GM23338 (cell line): ENCODE measurements at regions not wholly inside any gene's neighbourhood (a gene's known extent, or its start where the extent isn't known, plus 50 kb on each side); places are given as distances from the start of the nearest gene placed in this dataset.

ENCODE experiments used
- EZH2 ChIP-seq: fragments of 200-600 bp; sonication (generic); IDR thresholded peaks from one replicate; pipeline ENCODE4 v1.8.0; 2017; ENCODE audit warnings: antibody characterized with exemption, mild to moderate bottlenecking, low read depth; ENCODE audit not compliant: unreplicated experiment
- EZH2phosphoT487 ChIP-seq: fragments of 200-600 bp; sonication (generic); IDR thresholded peaks from one replicate; pipeline ENCODE4 v1.8.1; 2018; ENCODE audit warnings: antibody characterized with exemption; ENCODE audit not compliant: unreplicated experiment
- JUNB ChIP-seq: IDR thresholded peaks from one replicate; pipeline ENCODE4 v1.6.1; 2016; ENCODE audit warnings: antibody characterized with exemption; ENCODE audit not compliant: unreplicated experiment
- NANOG ChIP-seq: IDR thresholded peaks from 2 replicates; pipeline ENCODE4 v1.6.1; 2016; ENCODE audit warnings: antibody characterized with exemption, borderline replicate concordance
- REST ChIP-seq: IDR thresholded peaks from one replicate; pipeline ENCODE4 v1.6.1; 2018; ENCODE audit warnings: antibody characterized with exemption; ENCODE audit not compliant: unreplicated experiment
- STAT1 ChIP-seq: IDR thresholded peaks from one replicate; pipeline ENCODE4 v1.6.1; 2016; ENCODE audit warnings: antibody characterized with exemption; ENCODE audit not compliant: unreplicated experiment
- ZNF114 ChIP-seq: fragments of 250-450 bp; sonication (Bioruptor Pico); IDR thresholded peaks from 2 replicates; pipeline ENCODE4 v1.5.0; 2020; ENCODE audit warnings: mild to moderate bottlenecking, moderate library complexity
- TF ChIP-seq, protein P1 (sequence below), 2 experiments: fragments of 200-600 bp in 1 of 2; sonication (generic) in 1 of 2; conservative IDR thresholded peaks; 2 replicates each; pipeline versions ENCODE4 v1.5.1 to v1.6.1; 2016 to 2017; ENCODE audit warnings: antibody characterized with exemption in 2 of 2, low read depth in 2 of 2, mild to moderate bottlenecking in 2 of 2, moderate library complexity in 1 of 2

DNA sequence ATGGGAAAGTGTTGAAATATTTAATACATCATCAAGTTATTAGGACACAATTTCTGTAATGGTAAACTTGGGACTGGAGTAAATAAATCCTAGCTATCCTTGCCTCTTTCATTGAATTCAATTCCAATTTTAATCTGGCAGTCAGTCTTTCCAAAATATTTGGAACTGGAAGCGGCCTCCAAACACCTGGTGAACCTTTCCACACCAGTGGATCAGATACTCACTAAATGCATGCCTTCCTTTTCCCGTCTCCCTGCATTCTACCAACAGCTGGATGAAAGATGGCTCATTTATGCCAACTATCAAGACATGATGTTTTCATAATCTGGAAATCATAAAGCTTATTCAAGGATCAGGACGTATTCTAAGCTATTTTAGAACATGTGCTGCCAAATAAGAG lies 488.2 kb upstream of the SPHKAP start:
- TF ChIP-seq EZH2phosphoT487 (no peak), STAT1 (no peak), REST (no peak), JUNB (no peak), EZH2 (no peak), NANOG (no peak), ZNF114 (CRISPR knock-in tag) (no peak)
- TF ChIP-seq, protein P1, sequence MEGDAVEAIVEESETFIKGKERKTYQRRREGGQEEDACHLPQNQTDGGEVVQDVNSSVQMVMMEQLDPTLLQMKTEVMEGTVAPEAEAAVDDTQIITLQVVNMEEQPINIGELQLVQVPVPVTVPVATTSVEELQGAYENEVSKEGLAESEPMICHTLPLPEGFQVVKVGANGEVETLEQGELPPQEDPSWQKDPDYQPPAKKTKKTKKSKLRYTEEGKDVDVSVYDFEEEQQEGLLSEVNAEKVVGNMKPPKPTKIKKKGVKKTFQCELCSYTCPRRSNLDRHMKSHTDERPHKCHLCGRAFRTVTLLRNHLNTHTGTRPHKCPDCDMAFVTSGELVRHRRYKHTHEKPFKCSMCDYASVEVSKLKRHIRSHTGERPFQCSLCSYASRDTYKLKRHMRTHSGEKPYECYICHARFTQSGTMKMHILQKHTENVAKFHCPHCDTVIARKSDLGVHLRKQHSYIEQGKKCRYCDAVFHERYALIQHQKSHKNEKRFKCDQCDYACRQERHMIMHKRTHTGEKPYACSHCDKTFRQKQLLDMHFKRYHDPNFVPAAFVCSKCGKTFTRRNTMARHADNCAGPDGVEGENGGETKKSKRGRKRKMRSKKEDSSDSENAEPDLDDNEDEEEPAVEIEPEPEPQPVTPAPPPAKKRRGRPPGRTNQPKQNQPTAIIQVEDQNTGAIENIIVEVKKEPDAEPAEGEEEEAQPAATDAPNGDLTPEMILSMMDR (conservative IDR thresholded peaks at IDR 0.05; ENCODE audit: low read depth in 2 of 2), result no peak
